HCT116 (cell line): ENCODE measurements at regions not wholly inside any gene's neighbourhood (a gene's known extent, or its start where the extent isn't known, plus 50 kb on each side); places are given as distances from the start of the nearest gene placed in this dataset.

ENCODE experiments used
- ATAC-seq: fragments of 200-7000 bp; cut with Tn5 transposase; 2 replicates; pipeline ENCODE4 v1.9.1; 2020; ENCODE audit warnings: mild to moderate bottlenecking, moderate library complexity
- BruUV-seq: library from RNA; stranded (reverse); fragments of 400-500 nt; replicated peaks from 2 replicates; lab custom pipeline; 2021; lab: Mats Ljungman, UMichigan
- CTCF ChIA-PET: fragments of 300-600 bp; sonication (Branson Sonifier 250); formaldehyde crosslinking; loops from one replicate; lab custom pipeline; 2021; ENCODE audit warnings: antibody characterized with exemption; lab: Charles Lee
- POLR2A ChIA-PET: fragments of 300-600, 350-600 bp; sonication (Branson Sonifier 250); formaldehyde crosslinking; loops from one replicate; lab custom pipeline; 2021; ENCODE audit warnings: antibody characterized with exemption; lab: Charles Lee
- RAD21 ChIA-PET, 2 experiments: fragments of 300-600 bp; sonication (Branson Sonifier 250); formaldehyde crosslinking; loops; one replicate each; lab custom pipeline; 2023; ENCODE audit warnings: low total read pairs in 2 of 2; ENCODE audit not compliant: uncharacterized antibody in 2 of 2, unreplicated experiment in 2 of 2, low non-redundant PET in 1 of 2; lab: Charles Lee
- DNase-seq: peaks from one replicate; pipeline ENCODE4 v3.0.0-alpha.2; 2010; ENCODE audit warnings: low read depth, low spot score
- H2AFZ ChIP-seq: fragments of 200-600 bp; shearing (Covaris generic), sonication (generic); 2 replicates; pipeline ENCODE4 v1.6.1; 2017; ENCODE audit warnings: low read depth, mixed run types, mixed read lengths, antibody characterized with exemption, low read length; ENCODE audit not compliant: poor library complexity, severe bottlenecking
- H3K27ac ChIP-seq: 2 replicates; pipeline ENCODE4 v1.5.1; 2012; ENCODE audit warnings: low read depth, low read length
- H3K27me3 ChIP-seq: fragments of 200-600 bp; sonication (generic); 2 replicates; pipeline ENCODE4 v1.6.1; 2016; ENCODE audit warnings: mixed run types, low read length, mixed read lengths; ENCODE audit not compliant: insufficient read depth
- H3K36me3 ChIP-seq, 2 experiments: fragments of 200-500 bp in 1 of 2; fragments of 200-600 bp in 1 of 2; sonication (Bioruptor generic) in 1 of 2; sonication (generic) in 1 of 2; 2 replicates each; pipeline versions ENCODE4 v1.5.1 to v1.6.1; 2014 to 2016; ENCODE audit warnings: low read length in 2 of 2, inconsistent platforms in 1 of 2, mixed read lengths in 1 of 2, mixed run types in 1 of 2; ENCODE audit not compliant: insufficient read depth in 2 of 2, control insufficient read depth in 1 of 2
- H3K4me1 ChIP-seq, 2 experiments: fragments of 200-600 bp in 1 of 2; sonication (generic) in 1 of 2; 2 replicates each; pipeline versions ENCODE4 v1.5.1 to v1.6.1; 2012 to 2017; ENCODE audit warnings: low read length in 2 of 2, inconsistent platforms in 1 of 2, mild to moderate bottlenecking in 1 of 2, mixed read lengths in 1 of 2, mixed run types in 1 of 2, moderate library complexity in 1 of 2; ENCODE audit not compliant: insufficient read depth in 2 of 2, control insufficient read depth in 1 of 2
- H3K4me2 ChIP-seq: fragments of 200-600 bp; sonication (generic); 2 replicates; pipeline ENCODE4 v1.6.1; 2017; ENCODE audit warnings: mixed run types, low read length, mixed read lengths
- H3K4me3 ChIP-seq, 2 experiments: fragments of 200-600 bp in 1 of 2; sonication (generic) in 1 of 2; replicated peaks in 1 of 2; 2 replicates each; pipeline ENCODE4 v1.5.1; 2011 to 2016; ENCODE audit warnings: low read length in 2 of 2, control low read depth in 1 of 2, low read depth in 1 of 2, mild to moderate bottlenecking in 1 of 2, mixed read lengths in 1 of 2, mixed run types in 1 of 2
- H3K79me2 ChIP-seq: fragments of 200-600 bp; sonication (generic); 2 replicates; pipeline ENCODE4 v1.6.1; 2017; ENCODE audit warnings: mild to moderate bottlenecking, mixed run types, low read length, moderate library complexity, mixed read lengths; ENCODE audit not compliant: insufficient read depth
- H3K9ac ChIP-seq: fragments of 200-600 bp; sonication (generic); 2 replicates; pipeline ENCODE4 v1.6.1; 2016; ENCODE audit warnings: low read length, mixed read lengths
- H3K9me2 ChIP-seq: fragments of 200-600 bp; sonication (generic), shearing (Covaris generic); 2 replicates; pipeline ENCODE4 v1.6.1; 2017; ENCODE audit warnings: mixed run types, mild to moderate bottlenecking, moderate library complexity; ENCODE audit not compliant: insufficient read depth
- H3K9me3 ChIP-seq, 2 experiments: fragments of 200-500 bp in 1 of 2; fragments of 200-600 bp in 1 of 2; sonication (Bioruptor generic) in 1 of 2; sonication (generic) in 1 of 2; 2 replicates each; pipeline ENCODE4 v1.6.1; 2014 to 2017; ENCODE audit warnings: low read length in 2 of 2, mixed read lengths in 2 of 2, inconsistent platforms in 1 of 2, low read depth in 1 of 2, mild to moderate bottlenecking in 1 of 2, mixed run types in 1 of 2, moderate library complexity in 1 of 2; ENCODE audit not compliant: control insufficient read depth in 1 of 2, insufficient read depth in 1 of 2
- H4K20me1 ChIP-seq: fragments of 200-600 bp; sonication (generic), shearing (Covaris generic); 2 replicates; pipeline ENCODE4 v1.6.1; 2017; ENCODE audit warnings: mixed run types, mild to moderate bottlenecking, moderate library complexity; ENCODE audit not compliant: insufficient read depth
- CBX3 ChIP-seq: IDR thresholded peaks from 2 replicates; pipeline ENCODE4 v1.6.1; 2012; ENCODE audit warnings: low read depth
- CEBPB ChIP-seq: IDR thresholded peaks from 2 replicates; pipeline ENCODE4 v1.6.1; 2012; ENCODE audit warnings: low read depth
- ELF1 ChIP-seq: IDR thresholded peaks from 2 replicates; pipeline ENCODE4 v1.6.1; 2012; ENCODE audit warnings: low read depth, borderline replicate concordance
- EZH2 ChIP-seq: fragments of 200-600 bp; sonication (generic); IDR thresholded peaks from 2 replicates; pipeline ENCODE4 v1.6.1; 2017; ENCODE audit warnings: antibody characterized with exemption, mixed run types
- EZH2phosphoT487 ChIP-seq: fragments of 200-600 bp; IDR thresholded peaks from 2 replicates; pipeline ENCODE4 v1.6.1; 2018; ENCODE audit warnings: antibody characterized with exemption, borderline replicate concordance
- FOSL1 ChIP-seq: IDR thresholded peaks from 2 replicates; pipeline ENCODE4 v1.6.1; 2012; ENCODE audit warnings: low read depth
- JUND ChIP-seq: IDR thresholded peaks from 2 replicates; pipeline ENCODE4 v1.6.1; 2012
- POLR2A ChIP-seq: IDR thresholded peaks from 2 replicates; pipeline ENCODE4 v1.7.0; 2011; ENCODE audit warnings: borderline replicate concordance; ENCODE audit not compliant: insufficient read depth, insufficient read length; ENCODE audit errors: extremely low read depth
- POLR2AphosphoS5 ChIP-seq: IDR thresholded peaks from 2 replicates; pipeline ENCODE4 v1.6.1; 2011; ENCODE audit warnings: mild to moderate bottlenecking, low read depth, low read length, moderate library complexity
- RAD21 ChIP-seq: IDR thresholded peaks from 2 replicates; pipeline ENCODE4 v1.6.1; 2012; ENCODE audit warnings: low read depth, mild to moderate bottlenecking
- SIN3A ChIP-seq: IDR thresholded peaks from 2 replicates; pipeline ENCODE4 v1.6.1; 2012; ENCODE audit warnings: low read depth
- SP1 ChIP-seq: IDR thresholded peaks from 2 replicates; pipeline ENCODE4 v1.6.1; 2012; ENCODE audit warnings: low read depth
- SRF ChIP-seq: IDR thresholded peaks from 2 replicates; pipeline ENCODE4 v1.6.1; 2012; ENCODE audit warnings: low read depth
- TCF7L2 ChIP-seq: IDR thresholded peaks from 2 replicates; pipeline ENCODE4 v1.7.0; 2011; ENCODE audit warnings: borderline replicate concordance, inconsistent platforms; ENCODE audit not compliant: insufficient read depth, insufficient read length; ENCODE audit errors: extremely low read depth
- ZFX ChIP-seq: fragments of 450-650 bp; IDR thresholded peaks from 2 replicates; pipeline ENCODE4 v1.6.1; 2017
- ZNF274 ChIP-seq: fragments of 200-500 bp; sonication (Bioruptor generic); IDR thresholded peaks from 2 replicates; pipeline ENCODE4 v1.6.1; 2014; ENCODE audit warnings: mild to moderate bottlenecking, low read depth, low read length, inconsistent platforms
- intact Hi-C: fragments of 100-400 bp; cut with micrococcal nuclease; formaldehyde crosslinking; loops from 2 replicates; pipeline ENCODE4 v1.10.0; 2022
- TF ChIP-seq, protein P1 (sequence below): IDR thresholded peaks from 2 replicates; pipeline ENCODE4 v1.6.1; 2012
- TF ChIP-seq, protein P2 (sequence below): IDR thresholded peaks from 2 replicates; pipeline ENCODE4 v1.6.1; 2012
- TF ChIP-seq, protein P3 (sequence below), 3 experiments: fragments of 200-600 bp in 1 of 3; sonication (generic) in 1 of 3; IDR thresholded peaks in 2 of 3; conservative IDR thresholded peaks in 1 of 3; 2 replicates each; pipeline ENCODE4 v1.5.1; 2012 to 2017; ENCODE audit warnings: low read depth in 2 of 3, low read length in 2 of 3, antibody characterized with exemption in 1 of 3, borderline replicate concordance in 1 of 3, control low read depth in 1 of 3, mild to moderate bottlenecking in 1 of 3, mixed read lengths in 1 of 3, mixed run types in 1 of 3, moderate library complexity in 1 of 3; ENCODE audit not compliant: insufficient read depth in 1 of 3
- TF ChIP-seq, protein P4 (sequence below): IDR thresholded peaks from 2 replicates; pipeline ENCODE4 v1.6.1; 2012; ENCODE audit warnings: low read depth

DNA sequence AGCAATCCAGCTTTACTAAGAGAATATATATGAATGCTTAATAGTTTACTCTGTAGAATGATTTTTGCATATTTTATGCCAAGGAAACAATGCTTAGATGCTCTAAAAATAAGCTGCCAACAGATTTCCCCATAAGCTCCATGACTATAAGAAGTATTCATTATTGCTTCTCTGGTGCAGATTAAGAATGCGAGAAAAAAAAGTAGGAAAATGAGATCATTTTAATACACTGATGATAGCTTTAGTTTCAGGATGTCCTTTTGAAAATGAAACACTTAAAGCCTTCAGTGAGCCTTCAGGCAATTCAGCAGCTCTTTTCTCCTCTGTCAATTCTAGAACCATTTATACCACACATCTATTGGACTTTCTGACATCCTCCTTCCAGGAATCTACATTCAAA, 735.0 kb upstream of the POT1 start:
- no peaks in the 10 kb centered on the region for H3K79me2 ChIP-seq
- no peak overlapping the region for H3K4me3 ChIP-seq
- H3K9me3 ChIP-seq, result no peaks in the 10 kb centered on the region
- no peak overlapping the region for H3K9ac ChIP-seq
- ChIA-PET CTCF (no interaction called here), RAD21 (no interaction called here), POLR2A (no interaction called here)
- no peak overlapping the region for H3K27ac ChIP-seq
- H3K4me2 ChIP-seq, result no peak overlapping the region
- intact Hi-C loops, result no loop called here
- no peak overlapping the region for H2AFZ ChIP-seq
- no TSS peak for BruUV-seq
- H3K27me3 ChIP-seq, result no peaks in the 10 kb centered on the region
- DNase-seq (no peak), ATAC-seq (no peak)
- no peaks in the 10 kb centered on the region for H3K36me3 ChIP-seq
- H4K20me1 ChIP-seq, result no peaks in the 10 kb centered on the region
- no peaks in the 10 kb centered on the region for H3K9me2 ChIP-seq
- no peaks in the 10 kb centered on the region for H3K4me1 ChIP-seq
- TF ChIP-seq EZH2phosphoT487 (no peak), SP1 (no peak), TCF7L2 (no peak), ZNF274 (no peak), CBX3 (no peak), SRF (no peak), ELF1 (no peak), CEBPB (no peak), JUND (no peak), FOSL1 (no peak), RAD21 (no peak), POLR2AphosphoS5 (no peak), SIN3A (no peak), EZH2 (no peak), POLR2A (no peak), ZFX (no peak)
- TF ChIP-seq, protein P1, sequence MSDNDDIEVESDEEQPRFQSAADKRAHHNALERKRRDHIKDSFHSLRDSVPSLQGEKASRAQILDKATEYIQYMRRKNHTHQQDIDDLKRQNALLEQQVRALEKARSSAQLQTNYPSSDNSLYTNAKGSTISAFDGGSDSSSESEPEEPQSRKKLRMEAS, result no peak
- TF ChIP-seq, protein P2, sequence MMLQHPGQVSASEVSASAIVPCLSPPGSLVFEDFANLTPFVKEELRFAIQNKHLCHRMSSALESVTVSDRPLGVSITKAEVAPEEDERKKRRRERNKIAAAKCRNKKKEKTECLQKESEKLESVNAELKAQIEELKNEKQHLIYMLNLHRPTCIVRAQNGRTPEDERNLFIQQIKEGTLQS, result no peak
- TF ChIP-seq, protein P3, sequence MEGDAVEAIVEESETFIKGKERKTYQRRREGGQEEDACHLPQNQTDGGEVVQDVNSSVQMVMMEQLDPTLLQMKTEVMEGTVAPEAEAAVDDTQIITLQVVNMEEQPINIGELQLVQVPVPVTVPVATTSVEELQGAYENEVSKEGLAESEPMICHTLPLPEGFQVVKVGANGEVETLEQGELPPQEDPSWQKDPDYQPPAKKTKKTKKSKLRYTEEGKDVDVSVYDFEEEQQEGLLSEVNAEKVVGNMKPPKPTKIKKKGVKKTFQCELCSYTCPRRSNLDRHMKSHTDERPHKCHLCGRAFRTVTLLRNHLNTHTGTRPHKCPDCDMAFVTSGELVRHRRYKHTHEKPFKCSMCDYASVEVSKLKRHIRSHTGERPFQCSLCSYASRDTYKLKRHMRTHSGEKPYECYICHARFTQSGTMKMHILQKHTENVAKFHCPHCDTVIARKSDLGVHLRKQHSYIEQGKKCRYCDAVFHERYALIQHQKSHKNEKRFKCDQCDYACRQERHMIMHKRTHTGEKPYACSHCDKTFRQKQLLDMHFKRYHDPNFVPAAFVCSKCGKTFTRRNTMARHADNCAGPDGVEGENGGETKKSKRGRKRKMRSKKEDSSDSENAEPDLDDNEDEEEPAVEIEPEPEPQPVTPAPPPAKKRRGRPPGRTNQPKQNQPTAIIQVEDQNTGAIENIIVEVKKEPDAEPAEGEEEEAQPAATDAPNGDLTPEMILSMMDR (IDR thresholded peaks at IDR 0.05 in 2 of 3, conservative IDR thresholded peaks at IDR 0.05 in 1 of 3; ENCODE audit: borderline replicate concordance in 1 of 3, insufficient read depth in 1 of 3, low read depth in 2 of 3, low read length in 2 of 3), result no peak
- TF ChIP-seq, protein P4, sequence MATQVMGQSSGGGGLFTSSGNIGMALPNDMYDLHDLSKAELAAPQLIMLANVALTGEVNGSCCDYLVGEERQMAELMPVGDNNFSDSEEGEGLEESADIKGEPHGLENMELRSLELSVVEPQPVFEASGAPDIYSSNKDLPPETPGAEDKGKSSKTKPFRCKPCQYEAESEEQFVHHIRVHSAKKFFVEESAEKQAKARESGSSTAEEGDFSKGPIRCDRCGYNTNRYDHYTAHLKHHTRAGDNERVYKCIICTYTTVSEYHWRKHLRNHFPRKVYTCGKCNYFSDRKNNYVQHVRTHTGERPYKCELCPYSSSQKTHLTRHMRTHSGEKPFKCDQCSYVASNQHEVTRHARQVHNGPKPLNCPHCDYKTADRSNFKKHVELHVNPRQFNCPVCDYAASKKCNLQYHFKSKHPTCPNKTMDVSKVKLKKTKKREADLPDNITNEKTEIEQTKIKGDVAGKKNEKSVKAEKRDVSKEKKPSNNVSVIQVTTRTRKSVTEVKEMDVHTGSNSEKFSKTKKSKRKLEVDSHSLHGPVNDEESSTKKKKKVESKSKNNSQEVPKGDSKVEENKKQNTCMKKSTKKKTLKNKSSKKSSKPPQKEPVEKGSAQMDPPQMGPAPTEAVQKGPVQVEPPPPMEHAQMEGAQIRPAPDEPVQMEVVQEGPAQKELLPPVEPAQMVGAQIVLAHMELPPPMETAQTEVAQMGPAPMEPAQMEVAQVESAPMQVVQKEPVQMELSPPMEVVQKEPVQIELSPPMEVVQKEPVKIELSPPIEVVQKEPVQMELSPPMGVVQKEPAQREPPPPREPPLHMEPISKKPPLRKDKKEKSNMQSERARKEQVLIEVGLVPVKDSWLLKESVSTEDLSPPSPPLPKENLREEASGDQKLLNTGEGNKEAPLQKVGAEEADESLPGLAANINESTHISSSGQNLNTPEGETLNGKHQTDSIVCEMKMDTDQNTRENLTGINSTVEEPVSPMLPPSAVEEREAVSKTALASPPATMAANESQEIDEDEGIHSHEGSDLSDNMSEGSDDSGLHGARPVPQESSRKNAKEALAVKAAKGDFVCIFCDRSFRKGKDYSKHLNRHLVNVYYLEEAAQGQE, result no peak
